HG03097 (cell line): ENCODE measurements at regions not wholly inside any gene's neighbourhood (a gene's known extent, or its start where the extent isn't known, plus 50 kb on each side); places are given as distances from the start of the nearest gene placed in this dataset.
"Not testable (repeated sequence)": the region's sequence is repeated elsewhere in the genome, so short reads cannot be mapped to it uniquely, and the experiment has no call there.

Source experiments
- ATAC-seq: cut with Tn5 transposase; IDR thresholded peaks from one replicate; pipeline ENCODE4 v1.9.1; 2021; ENCODE audit not compliant: unreplicated experiment, low FRiP score

GRCh38 chr9:78994974-78995373, 576.8 kb upstream of the TLE4 start:
- ATAC-seq: not testable (repeated sequence)

GRCh38 chr9:78997296-78997695, 574.5 kb upstream of the TLE4 start:
- ATAC-seq: no peak

GRCh38 chr9:79000230-79001002, 571.3 kb upstream of the TLE4 start:
- ATAC-seq: no peak

GRCh38 chr9:79001012-79001411, 570.8 kb upstream of the TLE4 start:
- ATAC-seq: no peak

- no peak for ATAC-seq
Measured at GRCh38 chr9:79003514-79003913, 568.3 kb upstream of the TLE4 start.

- no peak for ATAC-seq
Measured at GRCh38 chr9:79004032-79004431, 567.7 kb upstream of the TLE4 start.

GRCh38 chr9:79006546-79006945, 565.2 kb upstream of the TLE4 start:
- ATAC-seq: no peak

- peak; percentile 89 for ATAC-seq
Measured at GRCh38 chr9:79007701-79008483, 563.9 kb upstream of the TLE4 start.

GRCh38 chr9:79008916-79009315, 562.8 kb upstream of the TLE4 start:
- no peak for ATAC-seq

- ATAC-seq: no peak
Measured at GRCh38 chr9:79011461-79011860, 560.3 kb upstream of the TLE4 start.

GRCh38 chr9:79012561-79012960, 559.2 kb upstream of the TLE4 start:
- no peak for ATAC-seq

GRCh38 chr9:79013715-79014610, 557.8 kb upstream of the TLE4 start:
- ATAC-seq: no peak

- no peak for ATAC-seq
Measured at GRCh38 chr9:79014929-79015699, 556.7 kb upstream of the TLE4 start.

- no peak for ATAC-seq
Measured at GRCh38 chr9:79015951-79016350, 555.8 kb upstream of the TLE4 start.

GRCh38 chr9:79020276-79020675, 551.5 kb upstream of the TLE4 start:
- no peak for ATAC-seq

- no peak for ATAC-seq
Measured at GRCh38 chr9:79021084-79021483, 550.7 kb upstream of the TLE4 start.

GRCh38 chr9:79023134-79023580, 548.6 kb upstream of the TLE4 start:
- no peak for ATAC-seq

GRCh38 chr9:79026316-79026715, 545.4 kb upstream of the TLE4 start:
- ATAC-seq: peak; percentile 70

GRCh38 chr9:79028101-79028500, 543.7 kb upstream of the TLE4 start:
- ATAC-seq: no peak

- no peak for ATAC-seq
Measured at GRCh38 chr9:79034583-79034982, 537.2 kb upstream of the TLE4 start.
